Colonic mucosa (tissue), 4 donors: ENCODE measurements at regions not wholly inside any gene's neighbourhood (a gene's known extent, or its start where the extent isn't known, plus 50 kb on each side); places are given as distances from the start of the nearest gene placed in this dataset.

ENCODE experiments used
- DNase-seq: peaks from one replicate; pipeline ENCODE4 v3.0.0-alpha.2; 2020
- H3K27ac ChIP-seq: fragments of 200-600 bp; one replicate; pipeline ENCODE4 v1.8.0; 2021
- H3K27me3 ChIP-seq: fragments of 200-600 bp; one replicate; pipeline ENCODE4 v1.8.0; 2021
- H3K36me3 ChIP-seq: fragments of 200-600 bp; one replicate; pipeline ENCODE4 v1.8.0; 2021
- H3K4me1 ChIP-seq: fragments of 200-600 bp; one replicate; pipeline ENCODE4 v1.8.0; 2021; ENCODE audit warnings: mild to moderate bottlenecking
- H3K4me3 ChIP-seq: fragments of 200-600 bp; one replicate; pipeline ENCODE4 v1.8.0; 2021
- H3K9ac ChIP-seq, 2 donors: one replicate each; pipeline ENCODE4 v1.7.0; 2013; ENCODE audit warnings: control low read depth in 2 of 2, low read depth in 2 of 2, low read length in 2 of 2
- H3K9me3 ChIP-seq: fragments of 200-600 bp; one replicate; pipeline ENCODE4 v1.8.0; 2021
- intact Hi-C: fragments of 100-400 bp; cut with DNase I; formaldehyde crosslinking; loops from one replicate; pipeline ENCODE4 v1.14.1; 2022
- TF ChIP-seq, protein P1 (sequence below): fragments of 200-600 bp; IDR thresholded peaks from one replicate; pipeline ENCODE4 v1.8.0; 2022; ENCODE audit warnings: antibody characterized with exemption, mild to moderate bottlenecking
- donor health status: healthy.
- donor health status: DM: no; HTN: no; CAD: no.
- donor health status: DM: no; HTN: no; CAD: no.

DNA sequence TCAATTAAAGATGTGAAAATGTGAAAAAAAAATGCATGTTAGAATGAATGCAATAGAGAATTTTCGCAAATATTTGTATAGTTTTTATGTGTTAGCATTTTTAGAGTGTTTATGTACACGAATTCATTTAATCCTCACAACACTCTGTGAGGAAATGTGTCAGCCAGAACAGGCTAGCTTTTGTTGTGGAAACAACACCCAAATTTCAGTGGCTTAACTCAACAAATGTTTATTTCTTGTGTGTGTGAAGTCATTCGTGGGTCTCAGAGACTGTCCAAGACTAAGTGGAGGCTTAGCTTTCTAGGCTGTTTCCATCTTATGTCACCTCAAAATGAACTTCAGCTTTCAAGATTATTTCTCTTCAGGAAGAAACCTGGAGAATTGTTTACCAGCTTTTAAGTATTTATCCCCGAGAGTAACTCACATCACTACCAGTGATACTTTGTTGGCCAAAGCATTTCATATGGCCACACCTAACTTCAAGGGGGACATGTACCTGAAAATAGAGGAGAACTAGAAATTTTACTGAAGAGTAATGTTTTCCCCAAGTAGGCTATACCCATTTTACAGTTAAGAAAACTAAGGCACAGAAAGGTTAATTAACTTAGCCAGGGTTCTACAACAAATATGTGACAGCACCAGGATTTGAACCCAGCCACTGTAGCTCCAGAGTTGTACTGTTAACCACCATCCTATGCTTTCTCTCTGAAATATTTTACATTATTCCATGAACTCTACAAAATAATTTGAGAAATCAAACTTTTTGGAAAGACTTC lies 306.1 kb downstream of the QKI start:
- intact Hi-C loops, result no loop called here
- H3K4me1 ChIP-seq, result no peaks in the 10 kb centered on the region
- TF ChIP-seq, protein P1, sequence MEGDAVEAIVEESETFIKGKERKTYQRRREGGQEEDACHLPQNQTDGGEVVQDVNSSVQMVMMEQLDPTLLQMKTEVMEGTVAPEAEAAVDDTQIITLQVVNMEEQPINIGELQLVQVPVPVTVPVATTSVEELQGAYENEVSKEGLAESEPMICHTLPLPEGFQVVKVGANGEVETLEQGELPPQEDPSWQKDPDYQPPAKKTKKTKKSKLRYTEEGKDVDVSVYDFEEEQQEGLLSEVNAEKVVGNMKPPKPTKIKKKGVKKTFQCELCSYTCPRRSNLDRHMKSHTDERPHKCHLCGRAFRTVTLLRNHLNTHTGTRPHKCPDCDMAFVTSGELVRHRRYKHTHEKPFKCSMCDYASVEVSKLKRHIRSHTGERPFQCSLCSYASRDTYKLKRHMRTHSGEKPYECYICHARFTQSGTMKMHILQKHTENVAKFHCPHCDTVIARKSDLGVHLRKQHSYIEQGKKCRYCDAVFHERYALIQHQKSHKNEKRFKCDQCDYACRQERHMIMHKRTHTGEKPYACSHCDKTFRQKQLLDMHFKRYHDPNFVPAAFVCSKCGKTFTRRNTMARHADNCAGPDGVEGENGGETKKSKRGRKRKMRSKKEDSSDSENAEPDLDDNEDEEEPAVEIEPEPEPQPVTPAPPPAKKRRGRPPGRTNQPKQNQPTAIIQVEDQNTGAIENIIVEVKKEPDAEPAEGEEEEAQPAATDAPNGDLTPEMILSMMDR, result no peak

DNA sequence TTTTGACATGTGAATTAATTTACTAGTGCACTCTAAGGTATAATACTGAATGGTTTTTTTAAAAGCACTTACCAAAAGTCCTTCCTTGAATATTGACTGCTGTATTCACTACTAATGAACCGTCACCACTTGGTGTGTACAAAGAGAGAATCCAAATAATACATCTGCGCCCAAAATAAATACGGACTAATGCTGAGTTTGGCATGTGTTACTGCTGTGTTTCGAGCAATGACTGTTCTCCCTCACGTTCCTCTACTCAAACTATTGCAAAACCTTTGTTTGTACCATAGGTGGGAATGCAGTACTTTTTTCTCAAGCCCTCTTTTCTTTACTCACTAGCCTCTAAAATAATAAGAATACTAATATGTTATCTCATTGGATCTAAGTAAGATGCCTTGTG lies 305.5 kb downstream of the QKI start:
- no peaks in the 10 kb centered on the region for H3K9me3 ChIP-seq

More for the DNA sequence above, 306.1 kb downstream of the QKI start:
- no peaks in the 10 kb centered on the region for H3K27me3 ChIP-seq
- DNase-seq, result no peak
- no peak overlapping the region for H3K27ac ChIP-seq
- no peaks in the 10 kb centered on the region for H3K36me3 ChIP-seq
- H3K4me3 ChIP-seq, result no peak overlapping the region
- no peak overlapping the region for H3K9ac ChIP-seq
- H3K9me3 ChIP-seq, result no peaks in the 10 kb centered on the region

DNA sequence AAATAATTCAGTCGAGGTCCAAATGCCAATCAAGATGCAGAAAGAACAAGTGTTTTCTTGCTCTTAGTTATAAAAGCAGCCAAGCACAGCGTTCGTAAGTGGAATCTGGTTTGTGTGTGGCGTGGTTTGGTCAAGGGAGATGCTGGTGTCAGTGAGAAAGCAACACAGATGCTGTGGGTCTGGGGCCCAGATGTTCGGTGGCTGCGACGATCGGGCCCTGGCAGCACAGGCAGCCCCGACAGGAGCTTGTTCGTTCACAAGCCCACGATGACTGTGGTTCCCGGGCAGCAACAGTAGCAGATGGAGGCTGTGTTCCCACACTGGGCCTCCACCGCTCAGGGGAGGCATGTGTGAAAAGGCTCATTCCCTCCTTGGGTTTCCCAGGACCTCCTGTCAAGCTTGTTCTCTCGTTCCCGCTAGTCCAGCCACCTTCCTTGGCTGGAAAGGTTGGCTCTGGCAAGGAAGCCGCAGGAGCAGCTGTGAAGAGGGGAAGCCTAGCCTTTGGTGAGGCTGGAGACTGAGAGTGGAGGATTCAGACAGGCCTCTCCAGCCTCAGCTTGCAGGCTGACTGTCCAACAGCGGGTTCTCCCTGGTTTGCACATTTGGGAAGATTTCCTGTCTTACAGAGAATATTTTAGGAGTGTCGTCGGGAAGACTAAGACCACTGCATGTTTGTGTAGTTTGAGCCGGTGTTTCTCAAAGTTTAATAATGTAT lies 304.7 kb downstream of the QKI start:
- DNase-seq, result no peak
- intact Hi-C loops, result no loop called here
- Histone ChIP-seq H3K36me3 (no peaks in the 10 kb centered on the region), H3K4me1 (no peaks in the 10 kb centered on the region), H3K27me3 (no peaks in the 10 kb centered on the region), H3K9me3 (no peaks in the 10 kb centered on the region), H3K4me3 (no peak overlapping the region), H3K27ac (no peak overlapping the region), H3K9ac (no peak overlapping the region)
- TF ChIP-seq, protein P1, result no peak

More for the DNA sequence above, 305.5 kb downstream of the QKI start:
- no peaks in the 10 kb centered on the region for H3K27me3 ChIP-seq
- no peak overlapping the region for H3K27ac ChIP-seq
- intact Hi-C loops, result no loop called here
- H3K9ac ChIP-seq, result no peak overlapping the region
- H3K36me3 ChIP-seq, result no peaks in the 10 kb centered on the region
- H3K4me1 ChIP-seq, result no peaks in the 10 kb centered on the region
- no peak overlapping the region for H3K4me3 ChIP-seq
- DNase-seq, result no peak
- TF ChIP-seq, protein P1, result no peak

DNA sequence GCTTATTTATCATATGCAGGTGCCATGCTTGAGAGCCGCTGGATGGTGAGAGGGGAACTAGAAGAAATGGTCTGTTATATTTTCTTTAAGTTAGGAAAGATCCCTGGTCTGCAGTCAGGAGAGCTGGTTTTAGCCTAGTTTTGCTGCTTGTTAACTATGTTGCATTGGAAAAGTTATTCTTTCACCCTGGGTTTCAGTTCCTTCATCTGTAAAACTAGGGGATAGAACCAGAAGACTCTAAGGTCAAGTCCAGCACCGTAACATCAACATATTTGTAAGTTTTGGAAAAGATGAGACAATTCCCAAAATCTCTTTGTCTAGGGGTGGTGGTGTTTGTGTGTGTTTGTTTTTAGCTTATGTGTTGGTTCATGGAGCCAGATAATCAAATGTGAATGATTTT lies 304.0 kb downstream of the QKI start:
- Histone ChIP-seq H3K27ac (no peak overlapping the region), H3K9ac (no peak overlapping the region), H3K4me3 (no peak overlapping the region), H3K27me3 (no peaks in the 10 kb centered on the region), H3K36me3 (no peaks in the 10 kb centered on the region), H3K4me1 (no peaks in the 10 kb centered on the region), H3K9me3 (no peaks in the 10 kb centered on the region)
- DNase-seq, result no peak
- intact Hi-C loops, result no loop called here
- TF ChIP-seq, protein P1, result no peak

DNA sequence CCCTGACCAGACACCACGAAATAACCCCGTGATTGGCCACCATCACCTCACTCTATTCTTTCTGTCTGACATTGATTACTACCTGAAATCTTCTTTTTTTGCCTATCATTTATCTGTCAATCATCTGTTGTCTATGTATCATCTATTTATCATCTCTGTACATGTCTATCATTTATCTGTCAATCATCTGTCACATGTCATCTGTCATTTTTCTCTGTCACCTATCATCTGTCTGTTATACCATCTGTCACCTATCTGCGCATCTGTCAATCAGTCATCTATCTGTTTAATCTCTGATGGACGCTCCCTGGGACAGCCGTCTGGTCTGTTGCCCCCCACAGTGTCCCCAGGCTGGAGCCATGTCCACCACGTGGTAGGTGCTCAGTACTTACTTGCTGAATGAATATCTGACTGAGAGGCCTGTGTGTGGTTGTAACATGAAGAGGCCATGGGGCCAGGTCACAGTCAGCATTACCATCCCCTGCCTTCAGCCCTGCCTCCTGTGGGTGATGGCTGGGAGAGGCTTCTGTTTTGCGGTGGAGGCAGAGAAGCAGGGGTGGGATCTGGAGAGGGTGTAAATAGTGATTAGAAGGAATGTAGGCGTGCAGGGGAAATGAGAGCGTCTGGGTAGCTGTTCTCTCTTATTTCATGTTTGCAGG lies 302.7 kb downstream of the QKI start:
- intact Hi-C loops, result no loop called here
- Histone ChIP-seq H3K4me1 (no peaks in the 10 kb centered on the region), H3K9ac (no peak overlapping the region), H3K36me3 (no peaks in the 10 kb centered on the region), H3K4me3 (no peak overlapping the region), H3K27ac (no peak overlapping the region), H3K27me3 (no peaks in the 10 kb centered on the region), H3K9me3 (no peaks in the 10 kb centered on the region)
- no peak for DNase-seq
- TF ChIP-seq, protein P1, result no peak
